Hepatocyte (in vitro differentiated cells): ENCODE measurements at regions not wholly inside any gene's neighbourhood (a gene's known extent, or its start where the extent isn't known, plus 50 kb on each side); places are given as distances from the start of the nearest gene placed in this dataset.

Experiments
- EZH2 ChIP-seq: fragments of 200-600 bp; sonication (generic); IDR thresholded peaks from 2 replicates; pipeline ENCODE4 v1.6.1; 2016; ENCODE audit warnings: antibody characterized with exemption, mild to moderate bottlenecking, borderline replicate concordance
- TF ChIP-seq, protein P1 (sequence below): fragments of 200-600 bp; sonication (generic); IDR thresholded peaks from 2 replicates; pipeline ENCODE4 v1.5.1; 2016; ENCODE audit warnings: antibody characterized with exemption, mild to moderate bottlenecking; ENCODE audit not compliant: poor library complexity

DNA sequence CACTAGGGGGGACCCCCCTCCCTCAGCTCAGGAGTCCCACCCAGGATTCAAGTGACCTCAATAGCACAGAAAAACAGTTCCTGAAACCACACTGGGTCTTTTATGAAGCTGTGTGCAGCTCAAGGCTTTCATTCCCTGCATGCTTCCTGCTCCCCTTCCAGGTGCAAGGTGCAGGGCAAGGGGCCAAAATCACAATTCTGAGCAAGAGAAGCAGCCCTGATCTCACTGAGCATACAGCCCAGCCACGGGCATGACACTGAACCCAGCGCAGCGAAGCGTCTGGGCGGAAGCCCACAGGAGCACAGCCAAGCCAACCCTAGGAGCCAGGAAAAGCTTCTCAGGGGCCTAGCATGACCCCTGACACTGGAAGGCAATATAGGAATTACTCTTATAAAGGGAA lies 62.9 kb downstream of the IRX2 start:
- TF ChIP-seq, protein P1, sequence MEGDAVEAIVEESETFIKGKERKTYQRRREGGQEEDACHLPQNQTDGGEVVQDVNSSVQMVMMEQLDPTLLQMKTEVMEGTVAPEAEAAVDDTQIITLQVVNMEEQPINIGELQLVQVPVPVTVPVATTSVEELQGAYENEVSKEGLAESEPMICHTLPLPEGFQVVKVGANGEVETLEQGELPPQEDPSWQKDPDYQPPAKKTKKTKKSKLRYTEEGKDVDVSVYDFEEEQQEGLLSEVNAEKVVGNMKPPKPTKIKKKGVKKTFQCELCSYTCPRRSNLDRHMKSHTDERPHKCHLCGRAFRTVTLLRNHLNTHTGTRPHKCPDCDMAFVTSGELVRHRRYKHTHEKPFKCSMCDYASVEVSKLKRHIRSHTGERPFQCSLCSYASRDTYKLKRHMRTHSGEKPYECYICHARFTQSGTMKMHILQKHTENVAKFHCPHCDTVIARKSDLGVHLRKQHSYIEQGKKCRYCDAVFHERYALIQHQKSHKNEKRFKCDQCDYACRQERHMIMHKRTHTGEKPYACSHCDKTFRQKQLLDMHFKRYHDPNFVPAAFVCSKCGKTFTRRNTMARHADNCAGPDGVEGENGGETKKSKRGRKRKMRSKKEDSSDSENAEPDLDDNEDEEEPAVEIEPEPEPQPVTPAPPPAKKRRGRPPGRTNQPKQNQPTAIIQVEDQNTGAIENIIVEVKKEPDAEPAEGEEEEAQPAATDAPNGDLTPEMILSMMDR, result no peak
- TF ChIP-seq EZH2, result no peak
